ENCODE measurements at regions not wholly inside any gene's neighbourhood (a gene's known extent, or its start where the extent isn't known, plus 50 kb on each side); places are given as distances from the start of the nearest gene placed in this dataset.

DNA sequence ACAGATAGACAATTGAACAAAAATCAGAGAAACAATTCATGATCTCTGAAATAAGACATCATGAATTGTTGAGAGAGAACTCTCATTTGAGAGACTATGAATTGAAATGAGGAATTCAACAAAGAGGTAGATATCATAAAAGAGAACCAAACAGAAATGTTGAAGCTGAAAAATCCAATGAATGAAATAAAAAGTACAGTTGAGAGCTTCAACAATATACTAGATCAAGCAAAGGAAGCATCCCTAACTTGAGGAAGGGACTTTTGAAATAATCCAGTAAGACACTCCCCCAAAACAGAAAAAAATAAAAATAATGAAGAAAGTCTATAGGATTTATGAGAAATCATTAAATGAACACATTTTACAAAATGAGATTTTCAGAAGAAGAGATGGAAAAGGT is 310.0 kb upstream of the PCDH10 start:
- Histone ChIP-seq H3K4me3 (no peak overlapping the region), H3K36me3 (no peaks in the 10 kb centered on the region)
- no peak for TF ChIP-seq CTCF (IDR thresholded peaks at IDR 0.05)
- no peak for TF ChIP-seq POLR2A (IDR thresholded peaks at IDR 0.05)

GRCh38 chr4:132859929-132860328 is 289.2 kb upstream of the PCDH10 start:
- intact Hi-C loops (cut with DNase I) = no loop called here
- no peaks in the 10 kb centered on the region for H3K9me3 ChIP-seq
- H3K4me3 ChIP-seq = no peak overlapping the region
- DNase-seq (no peak), ATAC-seq (no peak)
- no peaks in the 10 kb centered on the region for H3K27me3 ChIP-seq
- TF ChIP-seq CTCF (IDR thresholded peaks at IDR 0.05) (no peak), POLR2A (IDR thresholded peaks at IDR 0.05) (no peak)
- H3K27ac ChIP-seq = no peak overlapping the region
- H3K36me3 ChIP-seq = no peaks in the 10 kb centered on the region
- WGBS (ENCODE audit: insufficient coverage, low coverage, low lambda C conversion rate, missing lambda C conversion rate) = 60% methylated on average over 1 of the region's 1 CpG
- no peaks in the 10 kb centered on the region for H3K4me1 ChIP-seq

More for the DNA sequence above, 310.0 kb upstream of the PCDH10 start:
- DNase-seq (no peak), ATAC-seq (no peak)
- H3K9me3 ChIP-seq = no peaks in the 10 kb centered on the region
- no peak overlapping the region for H3K27ac ChIP-seq
- no peaks in the 10 kb centered on the region for H3K27me3 ChIP-seq
- intact Hi-C loops (cut with DNase I) = no loop called here
- H3K4me1 ChIP-seq = no peaks in the 10 kb centered on the region

GRCh38 chr4:132860976-132861375 is 288.1 kb upstream of the PCDH10 start:
- Histone ChIP-seq H3K27me3 (no peaks in the 10 kb centered on the region), H3K36me3 (no peaks in the 10 kb centered on the region), H3K4me1 (no peaks in the 10 kb centered on the region), H3K4me3 (no peak overlapping the region), H3K9me3 (no peaks in the 10 kb centered on the region), H3K27ac (no peak overlapping the region)
- ATAC-seq (no peak), DNase-seq (no peak)
- TF ChIP-seq CTCF (IDR thresholded peaks at IDR 0.05) (no peak), POLR2A (IDR thresholded peaks at IDR 0.05) (no peak)
- intact Hi-C loops (cut with DNase I) = no loop called here

GRCh38 chr4:132863619-132864018 is 285.5 kb upstream of the PCDH10 start:
- Histone ChIP-seq H3K36me3 (no peaks in the 10 kb centered on the region), H3K4me1 (no peaks in the 10 kb centered on the region), H3K9me3 (no peaks in the 10 kb centered on the region), H3K4me3 (no peak overlapping the region), H3K27me3 (no peaks in the 10 kb centered on the region), H3K27ac (no peak overlapping the region)
- ATAC-seq (no peak), DNase-seq (no peak)
- TF ChIP-seq CTCF (IDR thresholded peaks at IDR 0.05) (no peak), POLR2A (IDR thresholded peaks at IDR 0.05) (no peak)
- WGBS (ENCODE audit: insufficient coverage, low coverage, low lambda C conversion rate, missing lambda C conversion rate) = 75% methylated on average over 1 of the region's 1 CpG
- intact Hi-C loops (cut with DNase I) = no loop called here

DNA sequence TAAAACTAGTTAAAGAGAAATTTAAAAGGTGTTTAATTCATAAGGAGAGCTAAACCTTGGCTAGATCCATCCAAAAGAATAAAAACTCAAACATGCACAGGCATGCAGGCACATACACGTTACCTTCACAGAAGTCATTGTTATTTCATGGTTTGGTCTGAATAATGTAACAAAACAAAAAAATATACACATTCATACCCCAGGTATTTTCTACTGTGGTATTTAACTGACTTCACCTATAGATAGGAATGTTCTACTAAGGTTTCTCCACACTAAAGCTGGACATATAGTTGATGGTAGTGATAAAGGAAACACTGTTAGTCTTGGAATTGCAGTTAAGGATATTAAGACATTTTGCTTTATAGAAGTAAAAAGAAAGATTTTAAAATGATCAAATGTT is 283.6 kb upstream of the PCDH10 start:
- Histone ChIP-seq H3K4me1 (no peaks in the 10 kb centered on the region), H3K9me3 (no peaks in the 10 kb centered on the region), H3K4me3 (no peak overlapping the region), H3K36me3 (no peaks in the 10 kb centered on the region), H3K27ac (no peak overlapping the region), H3K27me3 (no peaks in the 10 kb centered on the region)
- intact Hi-C loops (cut with DNase I) = no loop called here
- ATAC-seq (no peak), DNase-seq (no peak)
- TF ChIP-seq POLR2A (IDR thresholded peaks at IDR 0.05) = no peak
- no peak for TF ChIP-seq CTCF (IDR thresholded peaks at IDR 0.05)
- WGBS (ENCODE audit: insufficient coverage, low coverage, low lambda C conversion rate, missing lambda C conversion rate) = 42% methylated on average over 1 of the region's 1 CpG

All from right lobe of liver (tissue), 6 donors.